Ascending aorta (tissue), 2 donors: ENCODE measurements at regions not wholly inside any gene's neighbourhood (a gene's known extent, or its start where the extent isn't known, plus 50 kb on each side); places are given as distances from the start of the nearest gene placed in this dataset.

Experiments used
- DNase-seq, 2 donors: peaks; one replicate each; pipeline ENCODE4 v3.0.0-alpha.2; 2019; ENCODE audit warnings: low spot score in 2 of 2
- H3K27ac ChIP-seq, 2 donors: fragments of 200-600 bp; sonication (generic); one replicate each; pipeline ENCODE4 v1.5.1; 2016 to 2017; ENCODE audit warnings: mild to moderate bottlenecking in 1 of 2
- H3K27me3 ChIP-seq: fragments of 200-600 bp; sonication (generic); one replicate; pipeline ENCODE4 v1.5.1; 2017
- H3K36me3 ChIP-seq, 2 donors: fragments of 200-600 bp; sonication (generic); one replicate each; pipeline ENCODE4 v1.5.1; 2016
- H3K4me1 ChIP-seq, 2 donors: fragments of 200-600 bp; sonication (generic); one replicate each; pipeline ENCODE4 v1.5.1; 2016 to 2017; ENCODE audit warnings: mild to moderate bottlenecking in 1 of 2
- H3K4me3 ChIP-seq, 2 donors: fragments of 200-600 bp; sonication (generic); one replicate each; pipeline ENCODE4 v1.5.1; 2016 to 2017; ENCODE audit warnings: mild to moderate bottlenecking in 1 of 2
- H3K9me3 ChIP-seq, 2 donors: fragments of 200-600 bp; sonication (generic); one replicate each; pipeline ENCODE4 v1.5.1; 2016
- intact Hi-C: fragments of 100-400 bp; cut with DNase I; formaldehyde crosslinking; loops from one replicate; pipeline ENCODE4 v1.15.1; 2023
- TF ChIP-seq, protein P1 (sequence below), 3 experiments: fragments of 200-600 bp in 2 of 3; fragments of 450-650 bp in 1 of 3; sonication (generic) in 2 of 3; IDR thresholded peaks; one replicate each; pipeline ENCODE4 v1.5.1; 2016 to 2019; ENCODE audit warnings: antibody characterized with exemption in 3 of 3, mild to moderate bottlenecking in 1 of 3, moderate library complexity in 1 of 3

DNA sequence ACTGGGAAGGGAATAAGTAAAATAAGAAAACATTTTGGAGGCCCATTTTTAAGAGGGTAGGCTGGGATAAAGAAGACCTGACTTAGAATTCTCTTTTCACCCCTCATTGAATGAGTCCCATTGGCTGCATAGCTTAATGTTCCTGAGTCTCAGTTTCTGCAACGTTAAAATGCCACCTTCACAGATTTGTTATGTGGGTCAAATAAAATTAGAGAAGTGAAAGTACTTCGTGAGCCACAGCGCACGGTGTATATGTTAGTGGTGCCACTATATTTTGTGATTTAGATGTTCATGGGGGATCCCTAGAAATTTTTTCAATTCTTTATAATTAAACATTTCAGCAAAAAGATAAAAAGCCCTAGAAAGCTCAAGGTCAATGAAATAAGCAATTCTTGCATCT lies 109.2 kb upstream of the HS3ST1 start:
- no peaks in the 10 kb centered on the region for H3K36me3 ChIP-seq
- no peak for DNase-seq
- no peaks in the 10 kb centered on the region for H3K4me1 ChIP-seq
- no peak overlapping the region for H3K27ac ChIP-seq
- intact Hi-C loops = no loop called here
- no peaks in the 10 kb centered on the region for H3K9me3 ChIP-seq
- no peaks in the 10 kb centered on the region for H3K27me3 ChIP-seq
- H3K4me3 ChIP-seq = no peak overlapping the region
- TF ChIP-seq, protein P1, sequence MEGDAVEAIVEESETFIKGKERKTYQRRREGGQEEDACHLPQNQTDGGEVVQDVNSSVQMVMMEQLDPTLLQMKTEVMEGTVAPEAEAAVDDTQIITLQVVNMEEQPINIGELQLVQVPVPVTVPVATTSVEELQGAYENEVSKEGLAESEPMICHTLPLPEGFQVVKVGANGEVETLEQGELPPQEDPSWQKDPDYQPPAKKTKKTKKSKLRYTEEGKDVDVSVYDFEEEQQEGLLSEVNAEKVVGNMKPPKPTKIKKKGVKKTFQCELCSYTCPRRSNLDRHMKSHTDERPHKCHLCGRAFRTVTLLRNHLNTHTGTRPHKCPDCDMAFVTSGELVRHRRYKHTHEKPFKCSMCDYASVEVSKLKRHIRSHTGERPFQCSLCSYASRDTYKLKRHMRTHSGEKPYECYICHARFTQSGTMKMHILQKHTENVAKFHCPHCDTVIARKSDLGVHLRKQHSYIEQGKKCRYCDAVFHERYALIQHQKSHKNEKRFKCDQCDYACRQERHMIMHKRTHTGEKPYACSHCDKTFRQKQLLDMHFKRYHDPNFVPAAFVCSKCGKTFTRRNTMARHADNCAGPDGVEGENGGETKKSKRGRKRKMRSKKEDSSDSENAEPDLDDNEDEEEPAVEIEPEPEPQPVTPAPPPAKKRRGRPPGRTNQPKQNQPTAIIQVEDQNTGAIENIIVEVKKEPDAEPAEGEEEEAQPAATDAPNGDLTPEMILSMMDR (IDR thresholded peaks at IDR 0.05) = no peak

- Histone ChIP-seq H3K4me3 (no peak overlapping the region), H3K9me3 (peaks cover 0 to 2% of the 10 kb centered on the region in 2 donors), H3K27ac (no peak overlapping the region), H3K4me1 (no peaks in the 10 kb centered on the region), H3K27me3 (no peaks in the 10 kb centered on the region), H3K36me3 (no peaks in the 10 kb centered on the region)
- TF ChIP-seq, protein P1 (IDR thresholded peaks at IDR 0.05) = no peak
- intact Hi-C loops = no loop called here
- DNase-seq = no peak
Observed at GRCh38 chr4:11535333-11535732, 106.6 kb upstream of the HS3ST1 start.

DNA sequence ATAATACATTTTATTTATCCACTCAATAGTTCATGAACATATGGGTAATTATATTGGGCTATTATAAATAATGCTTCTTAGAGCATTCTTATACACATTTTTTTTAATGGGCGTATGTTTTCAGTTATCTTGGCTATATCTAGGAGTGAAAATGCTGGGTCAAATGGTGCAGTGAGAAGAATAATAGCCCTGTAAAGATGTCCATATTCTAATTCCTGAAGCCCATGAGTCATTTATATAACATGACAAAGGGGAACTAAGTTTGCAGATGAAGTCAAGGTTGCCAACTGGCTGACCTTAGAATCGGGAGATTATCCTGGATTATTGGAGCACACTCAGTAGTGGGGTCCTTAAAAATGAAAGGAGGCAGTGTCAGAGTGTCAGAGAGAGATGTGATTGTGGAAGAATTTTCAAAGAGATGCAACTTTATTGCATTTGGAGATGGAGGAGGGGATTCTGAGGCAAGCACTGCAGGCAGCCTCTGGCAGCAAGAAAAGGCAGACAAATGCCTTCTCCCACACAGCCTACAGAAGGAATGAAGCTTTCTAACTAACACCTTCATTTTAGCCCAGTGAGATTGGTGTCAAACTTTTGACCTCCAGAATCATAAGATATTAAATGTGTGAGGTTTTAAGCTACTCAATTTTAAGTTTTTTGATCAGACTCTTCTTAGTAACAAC lies 106.1 kb upstream of the HS3ST1 start:
- DNase-seq = no peak
- no peak overlapping the region for H3K27ac ChIP-seq
- no peak overlapping the region for H3K4me3 ChIP-seq
- H3K4me1 ChIP-seq = no peaks in the 10 kb centered on the region
- H3K27me3 ChIP-seq = no peaks in the 10 kb centered on the region
- TF ChIP-seq, protein P1 (IDR thresholded peaks at IDR 0.05) = no peak
- no peaks in the 10 kb centered on the region for H3K36me3 ChIP-seq
- H3K9me3 ChIP-seq = peaks cover 0 to 2% of the 10 kb centered on the region in 2 donors
- intact Hi-C loops = no loop called here

DNA sequence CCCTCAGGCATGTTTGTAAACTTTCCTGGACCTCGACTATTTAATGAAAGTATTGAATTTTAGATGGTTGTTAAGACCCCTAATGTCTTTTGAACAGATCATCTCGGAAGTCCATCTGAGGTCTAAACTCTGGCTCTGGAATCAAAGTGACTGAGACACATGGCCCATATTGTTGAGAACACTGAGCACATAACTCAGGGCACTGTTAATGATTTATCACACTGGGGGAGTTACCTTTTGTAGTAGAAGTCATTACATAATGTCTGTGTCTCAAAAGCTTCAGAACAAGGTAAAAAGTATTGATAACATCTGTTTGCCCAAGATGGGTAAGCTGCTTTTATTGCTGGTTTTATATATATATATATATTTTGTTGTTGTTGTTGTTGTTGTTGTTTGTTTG lies 103.4 kb upstream of the HS3ST1 start:
- H3K9me3 ChIP-seq = peaks cover 0 to 2% of the 10 kb centered on the region in 2 donors
- no peaks in the 10 kb centered on the region for H3K27me3 ChIP-seq
- no peaks in the 10 kb centered on the region for H3K4me1 ChIP-seq
- no peak overlapping the region for H3K27ac ChIP-seq
- TF ChIP-seq, protein P1 (IDR thresholded peaks at IDR 0.05) = no peak
- intact Hi-C loops = no loop called here
- H3K4me3 ChIP-seq = no peak overlapping the region
- no peak for DNase-seq
- H3K36me3 ChIP-seq = no peaks in the 10 kb centered on the region

- no peaks in the 10 kb centered on the region for H3K36me3 ChIP-seq
- H3K9me3 ChIP-seq = peaks cover 0 to 2% of the 10 kb centered on the region in 2 donors
- DNase-seq = no peak
- no peaks in the 10 kb centered on the region for H3K27me3 ChIP-seq
- no peak overlapping the region for H3K27ac ChIP-seq
- no peaks in the 10 kb centered on the region for H3K4me1 ChIP-seq
- intact Hi-C loops = no loop called here
- H3K4me3 ChIP-seq = no peak overlapping the region
- TF ChIP-seq, protein P1 (IDR thresholded peaks at IDR 0.05) = no peak
Observed at GRCh38 chr4:11529625-11530201, 101.0 kb upstream of the HS3ST1 start.
